ENCODE measurements at regions not wholly inside any gene's neighbourhood (a gene's known extent, or its start where the extent isn't known, plus 50 kb on each side); places are given as distances from the start of the nearest gene placed in this dataset.

- H3K27ac ChIP-seq (ENCODE audit: low read depth in 2 of 2, low read length in 2 of 2) = no peak overlapping the region
- H3K27me3 ChIP-seq (ENCODE audit: control insufficient read depth in 2 of 2, insufficient read depth in 2 of 2, low read length in 2 of 2) = no peaks in the 10 kb centered on the region
- H3K9me3 ChIP-seq (ENCODE audit: control insufficient read depth in 2 of 2, low read length in 2 of 2) = no peaks in the 10 kb centered on the region
- H3K9ac ChIP-seq (ENCODE audit: low read depth in 1 of 2, low read length in 2 of 2) = no peak overlapping the region
- H3K4me3 ChIP-seq (ENCODE audit: low read length in 2 of 2) = no peak overlapping the region
- H3K4me1 ChIP-seq (ENCODE audit: control insufficient read depth in 2 of 2, insufficient read depth in 2 of 2, low read length in 2 of 2) = no peaks in the 10 kb centered on the region
- no peaks in the 10 kb centered on the region for H3K36me3 ChIP-seq (ENCODE audit: control insufficient read depth in 2 of 2, insufficient read depth in 2 of 2, low read length in 2 of 2)
Observed at GRCh38 chr5:103851091-103851490, 288.5 kb upstream of the NUDT12 start.

GRCh38 chr5:103849934-103850333 is 287.3 kb upstream of the NUDT12 start:
- no peaks in the 10 kb centered on the region for H3K27me3 ChIP-seq (ENCODE audit: control insufficient read depth in 2 of 2, insufficient read depth in 2 of 2, low read length in 2 of 2)
- no peak overlapping the region for H3K27ac ChIP-seq (ENCODE audit: low read depth in 2 of 2, low read length in 2 of 2)
- H3K9ac ChIP-seq (ENCODE audit: low read depth in 1 of 2, low read length in 2 of 2) = no peak overlapping the region
- H3K9me3 ChIP-seq (ENCODE audit: control insufficient read depth in 2 of 2, low read length in 2 of 2) = no peaks in the 10 kb centered on the region
- H3K36me3 ChIP-seq (ENCODE audit: control insufficient read depth in 2 of 2, insufficient read depth in 2 of 2, low read length in 2 of 2) = no peaks in the 10 kb centered on the region
- no peak overlapping the region for H3K4me3 ChIP-seq (ENCODE audit: low read length in 2 of 2)
- H3K4me1 ChIP-seq (ENCODE audit: control insufficient read depth in 2 of 2, insufficient read depth in 2 of 2, low read length in 2 of 2) = no peaks in the 10 kb centered on the region

- Histone ChIP-seq H3K36me3 (ENCODE audit: control insufficient read depth in 2 of 2, insufficient read depth in 2 of 2, low read length in 2 of 2) (no peaks in the 10 kb centered on the region), H3K9ac (ENCODE audit: low read depth in 1 of 2, low read length in 2 of 2) (no peak overlapping the region), H3K27me3 (ENCODE audit: control insufficient read depth in 2 of 2, insufficient read depth in 2 of 2, low read length in 2 of 2) (no peaks in the 10 kb centered on the region), H3K9me3 (ENCODE audit: control insufficient read depth in 2 of 2, low read length in 2 of 2) (no peaks in the 10 kb centered on the region), H3K4me3 (ENCODE audit: low read length in 2 of 2) (no peak overlapping the region), H3K4me1 (ENCODE audit: control insufficient read depth in 2 of 2, insufficient read depth in 2 of 2, low read length in 2 of 2) (no peaks in the 10 kb centered on the region), H3K27ac (ENCODE audit: low read depth in 2 of 2, low read length in 2 of 2) (no peak overlapping the region)
Observed at GRCh38 chr5:103847060-103847459, 284.5 kb upstream of the NUDT12 start.

- no peaks in the 10 kb centered on the region for H3K36me3 ChIP-seq (ENCODE audit: control insufficient read depth in 2 of 2, insufficient read depth in 2 of 2, low read length in 2 of 2)
- no peaks in the 10 kb centered on the region for H3K4me1 ChIP-seq (ENCODE audit: control insufficient read depth in 2 of 2, insufficient read depth in 2 of 2, low read length in 2 of 2)
- no peaks in the 10 kb centered on the region for H3K9me3 ChIP-seq (ENCODE audit: control insufficient read depth in 2 of 2, low read length in 2 of 2)
- H3K27ac ChIP-seq (ENCODE audit: low read depth in 2 of 2, low read length in 2 of 2) = no peak overlapping the region
- no peaks in the 10 kb centered on the region for H3K27me3 ChIP-seq (ENCODE audit: control insufficient read depth in 2 of 2, insufficient read depth in 2 of 2, low read length in 2 of 2)
- H3K9ac ChIP-seq (ENCODE audit: low read depth in 1 of 2, low read length in 2 of 2) = no peak overlapping the region
- H3K4me3 ChIP-seq (ENCODE audit: low read length in 2 of 2) = no peak overlapping the region
Observed at GRCh38 chr5:103842936-103843335, 280.3 kb upstream of the NUDT12 start.

- Histone ChIP-seq H3K27me3 (ENCODE audit: control insufficient read depth in 2 of 2, insufficient read depth in 2 of 2, low read length in 2 of 2) (no peaks in the 10 kb centered on the region), H3K4me1 (ENCODE audit: control insufficient read depth in 2 of 2, insufficient read depth in 2 of 2, low read length in 2 of 2) (no peaks in the 10 kb centered on the region), H3K9me3 (ENCODE audit: control insufficient read depth in 2 of 2, low read length in 2 of 2) (no peaks in the 10 kb centered on the region), H3K36me3 (ENCODE audit: control insufficient read depth in 2 of 2, insufficient read depth in 2 of 2, low read length in 2 of 2) (no peaks in the 10 kb centered on the region), H3K27ac (ENCODE audit: low read depth in 2 of 2, low read length in 2 of 2) (no peak overlapping the region), H3K4me3 (ENCODE audit: low read length in 2 of 2) (no peak overlapping the region), H3K9ac (ENCODE audit: low read depth in 1 of 2, low read length in 2 of 2) (no peak overlapping the region)
Observed at GRCh38 chr5:103840600-103840999, 278.0 kb upstream of the NUDT12 start.

- Histone ChIP-seq H3K4me3 (ENCODE audit: low read length in 2 of 2) (no peak overlapping the region), H3K27ac (ENCODE audit: low read depth in 2 of 2, low read length in 2 of 2) (no peak overlapping the region), H3K27me3 (ENCODE audit: control insufficient read depth in 2 of 2, insufficient read depth in 2 of 2, low read length in 2 of 2) (no peaks in the 10 kb centered on the region), H3K36me3 (ENCODE audit: control insufficient read depth in 2 of 2, insufficient read depth in 2 of 2, low read length in 2 of 2) (no peaks in the 10 kb centered on the region), H3K9me3 (ENCODE audit: control insufficient read depth in 2 of 2, low read length in 2 of 2) (no peaks in the 10 kb centered on the region), H3K9ac (ENCODE audit: low read depth in 1 of 2, low read length in 2 of 2) (no peak overlapping the region), H3K4me1 (ENCODE audit: control insufficient read depth in 2 of 2, insufficient read depth in 2 of 2, low read length in 2 of 2) (no peaks in the 10 kb centered on the region)
Observed at GRCh38 chr5:103834216-103834615, 271.6 kb upstream of the NUDT12 start.

- H3K4me1 ChIP-seq (ENCODE audit: control insufficient read depth in 2 of 2, insufficient read depth in 2 of 2, low read length in 2 of 2) = no peaks in the 10 kb centered on the region
- H3K27ac ChIP-seq (ENCODE audit: low read depth in 2 of 2, low read length in 2 of 2) = no peak overlapping the region
- H3K9ac ChIP-seq (ENCODE audit: low read depth in 1 of 2, low read length in 2 of 2) = no peak overlapping the region
- H3K9me3 ChIP-seq (ENCODE audit: control insufficient read depth in 2 of 2, low read length in 2 of 2) = no peaks in the 10 kb centered on the region
- no peaks in the 10 kb centered on the region for H3K36me3 ChIP-seq (ENCODE audit: control insufficient read depth in 2 of 2, insufficient read depth in 2 of 2, low read length in 2 of 2)
- H3K4me3 ChIP-seq (ENCODE audit: low read length in 2 of 2) = no peak overlapping the region
- H3K27me3 ChIP-seq (ENCODE audit: control insufficient read depth in 2 of 2, insufficient read depth in 2 of 2, low read length in 2 of 2) = no peaks in the 10 kb centered on the region
Observed at GRCh38 chr5:103829585-103829984, 267.0 kb upstream of the NUDT12 start.

GRCh38 chr5:103827976-103828375 is 265.4 kb upstream of the NUDT12 start:
- H3K27me3 ChIP-seq (ENCODE audit: control insufficient read depth in 2 of 2, insufficient read depth in 2 of 2, low read length in 2 of 2) = no peaks in the 10 kb centered on the region
- no peak overlapping the region for H3K9ac ChIP-seq (ENCODE audit: low read depth in 1 of 2, low read length in 2 of 2)
- no peak overlapping the region for H3K4me3 ChIP-seq (ENCODE audit: low read length in 2 of 2)
- no peaks in the 10 kb centered on the region for H3K9me3 ChIP-seq (ENCODE audit: control insufficient read depth in 2 of 2, low read length in 2 of 2)
- no peak overlapping the region for H3K27ac ChIP-seq (ENCODE audit: low read depth in 2 of 2, low read length in 2 of 2)
- no peaks in the 10 kb centered on the region for H3K4me1 ChIP-seq (ENCODE audit: control insufficient read depth in 2 of 2, insufficient read depth in 2 of 2, low read length in 2 of 2)
- H3K36me3 ChIP-seq (ENCODE audit: control insufficient read depth in 2 of 2, insufficient read depth in 2 of 2, low read length in 2 of 2) = no peaks in the 10 kb centered on the region

GRCh38 chr5:103821361-103821760 is 258.8 kb upstream of the NUDT12 start:
- H3K4me1 ChIP-seq (ENCODE audit: control insufficient read depth in 2 of 2, insufficient read depth in 2 of 2, low read length in 2 of 2) = no peaks in the 10 kb centered on the region
- H3K9ac ChIP-seq (ENCODE audit: low read depth in 1 of 2, low read length in 2 of 2) = no peak overlapping the region
- no peaks in the 10 kb centered on the region for H3K9me3 ChIP-seq (ENCODE audit: control insufficient read depth in 2 of 2, low read length in 2 of 2)
- H3K27ac ChIP-seq (ENCODE audit: low read depth in 2 of 2, low read length in 2 of 2) = no peak overlapping the region
- H3K27me3 ChIP-seq (ENCODE audit: control insufficient read depth in 2 of 2, insufficient read depth in 2 of 2, low read length in 2 of 2) = no peaks in the 10 kb centered on the region
- no peaks in the 10 kb centered on the region for H3K36me3 ChIP-seq (ENCODE audit: control insufficient read depth in 2 of 2, insufficient read depth in 2 of 2, low read length in 2 of 2)
- no peak overlapping the region for H3K4me3 ChIP-seq (ENCODE audit: low read length in 2 of 2)

- Histone ChIP-seq H3K9ac (ENCODE audit: low read depth in 1 of 2, low read length in 2 of 2) (no peak overlapping the region), H3K36me3 (ENCODE audit: control insufficient read depth in 2 of 2, insufficient read depth in 2 of 2, low read length in 2 of 2) (no peaks in the 10 kb centered on the region), H3K9me3 (ENCODE audit: control insufficient read depth in 2 of 2, low read length in 2 of 2) (no peaks in the 10 kb centered on the region), H3K27me3 (ENCODE audit: control insufficient read depth in 2 of 2, insufficient read depth in 2 of 2, low read length in 2 of 2) (no peaks in the 10 kb centered on the region), H3K4me3 (ENCODE audit: low read length in 2 of 2) (no peak overlapping the region), H3K4me1 (ENCODE audit: control insufficient read depth in 2 of 2, insufficient read depth in 2 of 2, low read length in 2 of 2) (no peaks in the 10 kb centered on the region), H3K27ac (ENCODE audit: low read depth in 2 of 2, low read length in 2 of 2) (no peak overlapping the region)
Observed at GRCh38 chr5:103808464-103809106, 246.0 kb upstream of the NUDT12 start.

GRCh38 chr5:103804711-103805110 is 242.1 kb upstream of the NUDT12 start:
- no peak overlapping the region for H3K27ac ChIP-seq (ENCODE audit: low read depth in 2 of 2, low read length in 2 of 2)
- H3K9ac ChIP-seq (ENCODE audit: low read depth in 1 of 2, low read length in 2 of 2) = no peak overlapping the region
- no peaks in the 10 kb centered on the region for H3K9me3 ChIP-seq (ENCODE audit: control insufficient read depth in 2 of 2, low read length in 2 of 2)
- H3K36me3 ChIP-seq (ENCODE audit: control insufficient read depth in 2 of 2, insufficient read depth in 2 of 2, low read length in 2 of 2) = no peaks in the 10 kb centered on the region
- no peaks in the 10 kb centered on the region for H3K4me1 ChIP-seq (ENCODE audit: control insufficient read depth in 2 of 2, insufficient read depth in 2 of 2, low read length in 2 of 2)
- H3K4me3 ChIP-seq (ENCODE audit: low read length in 2 of 2) = no peak overlapping the region
- no peaks in the 10 kb centered on the region for H3K27me3 ChIP-seq (ENCODE audit: control insufficient read depth in 2 of 2, insufficient read depth in 2 of 2, low read length in 2 of 2)
